Breast epithelium (tissue), 3 donors: ENCODE measurements at regions not wholly inside any gene's neighbourhood (a gene's known extent, or its start where the extent isn't known, plus 50 kb on each side); places are given as distances from the start of the nearest gene placed in this dataset.

Experiments
- CTCF ChIP-seq, 3 donors: fragments of 450-650 bp; IDR thresholded peaks; one replicate each; pipeline ENCODE4 v1.5.1; 2016 to 2017; ENCODE audit warnings: antibody characterized with exemption in 3 of 3, mild to moderate bottlenecking in 3 of 3, moderate library complexity in 3 of 3
- POLR2A ChIP-seq: fragments of 450-650 bp; IDR thresholded peaks from one replicate; pipeline ENCODE4 v1.6.1; 2016; ENCODE audit warnings: antibody characterized with exemption, mild to moderate bottlenecking, moderate library complexity
- POLR2AphosphoS5 ChIP-seq, 3 donors: sonication (generic); formaldehyde crosslinking; IDR thresholded peaks; one replicate each; pipeline ENCODE4 v1.6.1; 2017; ENCODE audit warnings: antibody characterized with exemption in 3 of 3

GRCh38 chr3:152778022-152778421 is 56.9 kb upstream of the P2RY1 start:
- no peak for TF ChIP-seq CTCF (IDR thresholded peaks at IDR 0.05)
- TF ChIP-seq POLR2A, result no peak
- TF ChIP-seq POLR2AphosphoS5 (IDR thresholded peaks at IDR 0.05), result no peak
